ENCODE measurements at regions not wholly inside any gene's neighbourhood (a gene's known extent, or its start where the extent isn't known, plus 50 kb on each side); places are given as distances from the start of the nearest gene placed in this dataset.

- Histone ChIP-seq H3K9me2 (ENCODE audit: insufficient read depth, low read length) (no peaks in the 10 kb centered on the region), H3K79me2 (ENCODE audit: insufficient read depth, low read depth, low read length) (no peaks in the 10 kb centered on the region), H3K27ac (ENCODE audit: low read depth, low read length, poor library complexity, severe bottlenecking) (no peak overlapping the region), H3K36me3 (ENCODE audit: insufficient read depth, low read length) (no peaks in the 10 kb centered on the region), H3K9me3 (ENCODE audit: low read length) (no peaks in the 10 kb centered on the region), H2AFZ (ENCODE audit: low read length) (no peak overlapping the region), H3K4me1 (ENCODE audit: insufficient read depth, low read length, poor library complexity, severe bottlenecking) (no peaks in the 10 kb centered on the region), H3K4me2 (ENCODE audit: low read length) (no peak overlapping the region), H4K20me1 (ENCODE audit: insufficient read depth, low read length) (no peaks in the 10 kb centered on the region), H3K4me3 (ENCODE audit: low read depth, low read length, poor library complexity, severe bottlenecking) (no peak overlapping the region)
- BruUV-seq (replicated peaks), result no TSS peak
- POLR2A ChIA-PET, result interaction anchor here (0.6 to 1.4 kb wide), 3 partner anchors 11 to 688 kb away, joined by 3 read pairs; no protein-coding TSS in a partner anchor
- TF ChIP-seq, protein P1, sequence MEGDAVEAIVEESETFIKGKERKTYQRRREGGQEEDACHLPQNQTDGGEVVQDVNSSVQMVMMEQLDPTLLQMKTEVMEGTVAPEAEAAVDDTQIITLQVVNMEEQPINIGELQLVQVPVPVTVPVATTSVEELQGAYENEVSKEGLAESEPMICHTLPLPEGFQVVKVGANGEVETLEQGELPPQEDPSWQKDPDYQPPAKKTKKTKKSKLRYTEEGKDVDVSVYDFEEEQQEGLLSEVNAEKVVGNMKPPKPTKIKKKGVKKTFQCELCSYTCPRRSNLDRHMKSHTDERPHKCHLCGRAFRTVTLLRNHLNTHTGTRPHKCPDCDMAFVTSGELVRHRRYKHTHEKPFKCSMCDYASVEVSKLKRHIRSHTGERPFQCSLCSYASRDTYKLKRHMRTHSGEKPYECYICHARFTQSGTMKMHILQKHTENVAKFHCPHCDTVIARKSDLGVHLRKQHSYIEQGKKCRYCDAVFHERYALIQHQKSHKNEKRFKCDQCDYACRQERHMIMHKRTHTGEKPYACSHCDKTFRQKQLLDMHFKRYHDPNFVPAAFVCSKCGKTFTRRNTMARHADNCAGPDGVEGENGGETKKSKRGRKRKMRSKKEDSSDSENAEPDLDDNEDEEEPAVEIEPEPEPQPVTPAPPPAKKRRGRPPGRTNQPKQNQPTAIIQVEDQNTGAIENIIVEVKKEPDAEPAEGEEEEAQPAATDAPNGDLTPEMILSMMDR (conservative IDR thresholded peaks at IDR 0.05; ENCODE audit: low read length), result no peak
- TF ChIP-seq EZH2phosphoT487 (IDR thresholded peaks at IDR 0.05; ENCODE audit: borderline replicate concordance, low read depth, low read length), result no peak
- CTCF ChIA-PET (ENCODE audit: unreplicated experiment), result no interaction called here
- DNase-seq (ENCODE audit: low spot score), result no peak
- intact Hi-C loops (cut with micrococcal nuclease; ENCODE audit: unreplicated experiment), result no loop called here
Observed at GRCh38 chr12:65689508-65689907, 134.8 kb upstream of the HMGA2 start.

- no TSS peak for BruUV-seq (replicated peaks)
- ChIA-PET CTCF (ENCODE audit: unreplicated experiment) (no interaction called here), POLR2A (interaction anchor here (1.4 kb wide), 1 partner anchor 12 kb away, joined by 3 read pairs; no protein-coding TSS in a partner anchor)
- H3K27ac ChIP-seq (ENCODE audit: low read depth, low read length, poor library complexity, severe bottlenecking), result no peak overlapping the region
- no peaks in the 10 kb centered on the region for H3K4me1 ChIP-seq (ENCODE audit: insufficient read depth, low read length, poor library complexity, severe bottlenecking)
- H3K4me3 ChIP-seq (ENCODE audit: low read depth, low read length, poor library complexity, severe bottlenecking), result no peak overlapping the region
- H3K9me2 ChIP-seq (ENCODE audit: insufficient read depth, low read length), result no peaks in the 10 kb centered on the region
- H4K20me1 ChIP-seq (ENCODE audit: insufficient read depth, low read length), result no peaks in the 10 kb centered on the region
- H3K9me3 ChIP-seq (ENCODE audit: low read length), result no peaks in the 10 kb centered on the region
- no peak for DNase-seq (ENCODE audit: low spot score)
- no peaks in the 10 kb centered on the region for H3K79me2 ChIP-seq (ENCODE audit: insufficient read depth, low read depth, low read length)
- no peak overlapping the region for H2AFZ ChIP-seq (ENCODE audit: low read length)
- intact Hi-C loops (cut with micrococcal nuclease; ENCODE audit: unreplicated experiment), result no loop called here
- H3K4me2 ChIP-seq (ENCODE audit: low read length), result no peak overlapping the region
- TF ChIP-seq EZH2phosphoT487 (IDR thresholded peaks at IDR 0.05; ENCODE audit: borderline replicate concordance, low read depth, low read length), result no peak
- TF ChIP-seq, protein P1 (conservative IDR thresholded peaks at IDR 0.05; ENCODE audit: low read length), result no peak
- no peaks in the 10 kb centered on the region for H3K36me3 ChIP-seq (ENCODE audit: insufficient read depth, low read length)
Observed at GRCh38 chr12:65690477-65690876, 133.8 kb upstream of the HMGA2 start.

DNA sequence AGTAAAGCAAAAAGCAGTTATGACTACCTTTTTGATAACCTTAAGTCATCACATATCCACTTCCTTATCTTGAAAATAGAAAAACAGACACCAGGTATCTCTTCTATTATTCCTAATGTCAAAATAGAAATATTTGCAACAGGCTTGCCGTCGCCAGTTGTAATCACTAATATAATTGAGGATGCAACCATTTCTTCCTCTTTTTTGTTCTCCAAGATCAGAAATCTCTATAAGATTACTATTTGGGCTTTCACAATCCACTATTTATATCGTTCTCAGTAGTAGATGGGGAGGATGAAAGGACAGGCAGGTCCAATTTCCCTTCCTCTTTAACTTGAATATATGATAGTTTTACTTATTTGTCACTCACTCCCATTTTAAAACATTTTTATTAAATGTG is 130.2 kb upstream of the HMGA2 start:
- POLR2A ChIA-PET, result no interaction called here
- no peak for DNase-seq (ENCODE audit: low spot score)
- H3K4me2 ChIP-seq (ENCODE audit: low read length), result no peak overlapping the region
- no peak overlapping the region for H2AFZ ChIP-seq (ENCODE audit: low read length)
- H3K9me3 ChIP-seq (ENCODE audit: low read length), result no peaks in the 10 kb centered on the region
- H3K79me2 ChIP-seq (ENCODE audit: insufficient read depth, low read depth, low read length), result no peaks in the 10 kb centered on the region
- no peak overlapping the region for H3K27ac ChIP-seq (ENCODE audit: low read depth, low read length, poor library complexity, severe bottlenecking)
- intact Hi-C loops (cut with micrococcal nuclease; ENCODE audit: unreplicated experiment), result no loop called here
- H3K4me1 ChIP-seq (ENCODE audit: insufficient read depth, low read length, poor library complexity, severe bottlenecking), result no peaks in the 10 kb centered on the region
- no peaks in the 10 kb centered on the region for H4K20me1 ChIP-seq (ENCODE audit: insufficient read depth, low read length)
- CTCF ChIA-PET (ENCODE audit: unreplicated experiment), result no interaction called here
- no peaks in the 10 kb centered on the region for H3K36me3 ChIP-seq (ENCODE audit: insufficient read depth, low read length)
- TF ChIP-seq, protein P1 (conservative IDR thresholded peaks at IDR 0.05; ENCODE audit: low read length), result no peak
- TF ChIP-seq EZH2phosphoT487 (IDR thresholded peaks at IDR 0.05; ENCODE audit: borderline replicate concordance, low read depth, low read length), result no peak
- no peak overlapping the region for H3K4me3 ChIP-seq (ENCODE audit: low read depth, low read length, poor library complexity, severe bottlenecking)
- no TSS peak for BruUV-seq (replicated peaks)
- no peaks in the 10 kb centered on the region for H3K9me2 ChIP-seq (ENCODE audit: insufficient read depth, low read length)

Data from OCI-LY7 (cell line).